Fibroblast of skin of scalp (primary cell): ENCODE measurements at regions not wholly inside any gene's neighbourhood (a gene's known extent, or its start where the extent isn't known, plus 50 kb on each side); places are given as distances from the start of the nearest gene placed in this dataset.
A peak's percentile ranks its signal among the peaks of the same experiment; 100 is the strongest.
"Not testable (repeated sequence)": the region's sequence is repeated elsewhere in the genome, so short reads cannot be mapped to it uniquely, and the experiment has no call there.

Experiments
- DNase-seq: peaks from one replicate; pipeline ENCODE4 v3.0.0-alpha.2; 2013

DNA sequence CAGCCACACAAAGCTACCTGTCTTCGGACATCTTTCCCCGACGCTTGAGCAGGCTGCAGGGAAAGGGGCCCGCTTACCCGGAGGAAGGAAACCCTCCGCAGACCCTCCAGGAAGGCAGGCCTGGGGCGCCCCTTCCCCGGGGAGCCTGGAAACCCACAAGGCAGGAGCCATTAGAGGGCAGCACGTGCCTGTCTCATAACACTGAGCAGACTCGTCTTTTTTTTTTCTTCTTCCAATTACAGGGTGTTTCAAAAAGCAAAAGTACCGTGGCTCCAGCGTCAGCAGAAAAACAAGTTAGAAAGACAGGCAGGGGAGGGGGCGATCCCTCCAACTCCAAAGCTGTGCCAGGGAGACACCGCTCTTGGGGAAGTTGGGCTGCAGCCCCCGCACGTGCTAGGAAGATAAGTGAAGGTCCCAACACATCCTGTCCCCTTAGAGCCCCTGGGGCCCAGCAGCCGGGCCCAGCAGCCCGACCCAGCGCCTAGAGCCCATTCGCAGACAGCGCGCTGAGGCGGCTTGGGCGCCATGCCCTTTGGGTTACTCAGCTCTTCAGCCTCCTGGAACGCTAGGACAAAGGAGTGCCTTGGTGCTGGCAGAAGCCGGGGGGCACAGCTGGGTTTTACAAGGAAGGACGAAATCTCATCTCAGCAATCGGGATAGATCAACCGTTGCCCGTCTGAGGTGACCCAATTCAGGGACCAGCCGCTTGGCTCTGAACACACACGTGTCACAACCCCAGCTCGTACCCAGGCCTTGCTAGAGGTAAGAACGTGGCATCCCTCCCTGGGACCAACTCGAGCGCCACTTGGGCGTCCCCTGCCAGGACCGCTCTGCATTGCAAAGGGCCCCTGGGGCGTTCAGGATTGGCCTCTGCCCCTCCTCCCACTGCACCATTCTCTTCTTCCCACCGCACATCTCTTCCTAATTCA is 136.3 kb downstream of the LY86 start:
- peak; percentile 79 for DNase-seq

DNA sequence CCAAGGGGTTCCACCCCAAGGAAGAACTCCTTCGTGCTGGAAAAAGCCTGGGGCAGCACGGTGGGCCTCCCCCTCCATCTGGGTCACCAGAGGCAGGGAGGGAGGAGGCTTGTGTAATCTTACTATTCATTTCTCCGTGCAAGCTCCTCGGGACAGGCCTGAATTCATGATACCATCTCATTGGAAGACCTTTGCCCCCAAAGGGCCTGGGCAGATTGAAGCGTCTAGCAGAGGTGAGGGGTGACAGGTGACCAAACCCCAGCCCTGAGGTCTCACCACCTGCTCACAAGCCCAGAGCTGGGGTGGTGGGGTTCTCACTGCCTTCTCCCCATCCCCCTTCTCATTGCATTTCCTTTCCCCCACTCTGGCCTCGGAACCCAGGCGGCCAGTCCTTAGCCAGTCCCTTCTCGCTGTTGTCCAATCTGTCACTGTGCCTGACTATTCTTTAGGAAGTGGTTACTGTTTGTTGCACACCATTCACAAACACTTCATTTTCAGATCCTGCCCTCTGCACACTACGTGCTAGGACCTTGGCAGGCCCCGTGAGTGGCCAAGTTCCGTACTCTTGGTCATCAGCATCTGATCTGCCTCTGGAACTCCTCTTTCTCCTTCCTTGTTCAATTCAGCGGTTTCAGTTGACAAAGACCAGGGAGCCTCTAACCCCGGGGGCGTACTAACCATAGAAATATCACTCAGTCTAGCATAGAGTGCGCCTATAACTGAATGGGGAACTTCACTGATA is 137.1 kb downstream of the LY86 start:
- no peak for DNase-seq

DNA sequence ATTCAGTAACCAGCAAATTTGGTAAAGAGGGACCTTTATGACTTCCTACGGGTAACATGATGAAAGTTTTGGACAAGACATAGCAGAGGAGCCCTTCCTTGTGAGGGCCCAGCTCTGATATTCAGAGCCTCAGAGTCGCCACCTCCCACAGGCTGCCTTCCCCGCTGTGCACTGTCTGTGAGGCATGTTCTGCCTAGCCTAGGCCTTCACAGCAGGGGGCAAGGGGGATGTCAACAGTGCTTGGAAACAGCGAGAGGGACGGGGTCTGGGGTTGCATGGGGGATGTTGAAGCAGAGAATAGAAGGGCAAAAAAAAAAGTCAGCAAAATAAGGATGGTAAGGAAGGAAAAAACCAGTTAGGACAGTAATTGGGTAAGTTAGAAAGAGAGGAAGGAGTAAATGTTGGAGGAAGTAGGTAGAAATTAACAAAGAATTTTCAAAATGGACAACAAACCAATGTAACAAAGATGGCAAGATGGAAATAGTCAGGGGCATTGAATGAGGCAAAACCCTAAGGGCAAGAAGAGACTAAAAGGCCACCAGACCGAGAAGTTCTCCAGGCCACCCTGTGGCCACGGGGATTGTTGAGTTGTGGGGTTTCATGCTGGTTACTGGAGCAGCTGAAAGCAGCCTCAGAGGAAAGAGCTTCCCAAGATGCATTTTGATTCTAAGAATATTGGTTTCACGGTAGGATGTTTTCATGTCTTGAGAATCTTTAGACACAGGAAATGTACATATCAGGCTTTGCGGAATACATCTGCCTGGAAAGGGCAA is 139.8 kb downstream of the LY86 start:
- no peak for DNase-seq

DNA sequence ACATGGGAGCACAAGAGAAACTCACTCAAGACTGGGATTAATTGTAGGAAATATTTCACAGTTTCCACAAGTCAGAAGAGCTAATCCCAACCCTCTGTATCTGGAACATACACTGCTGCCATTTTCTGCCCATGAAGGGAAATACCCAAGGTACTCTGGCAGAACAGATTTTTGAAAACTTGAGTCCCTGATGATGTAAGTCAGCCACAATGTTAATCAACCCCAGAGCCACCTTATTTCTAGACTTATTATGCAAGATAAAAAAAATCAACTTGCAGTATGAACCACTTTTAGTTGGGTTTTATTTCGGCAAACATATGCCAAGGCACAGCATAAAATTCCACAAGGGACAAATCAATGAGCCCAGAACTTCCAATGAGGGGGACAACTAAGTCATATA is 141.5 kb downstream of the LY86 start:
- no peak for DNase-seq

DNA sequence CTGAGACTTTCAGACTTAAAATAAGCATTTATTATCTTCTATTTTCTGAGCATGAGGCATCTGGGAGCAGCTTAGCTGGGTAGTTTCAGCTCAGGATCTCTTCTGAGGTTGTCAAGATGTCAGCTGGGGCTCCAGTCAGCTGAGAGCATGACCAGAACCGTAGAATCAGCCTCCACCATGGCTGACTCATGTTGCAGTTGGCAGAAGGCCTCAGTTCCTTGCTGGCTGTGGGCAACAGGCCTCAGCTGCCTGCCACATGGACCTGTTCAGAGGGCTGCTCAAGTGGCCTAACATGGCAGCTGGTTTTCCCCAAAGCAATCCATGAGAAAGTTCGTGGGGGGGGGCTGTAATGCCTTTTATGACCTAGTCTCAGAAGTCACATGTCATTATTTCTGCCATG is 142.3 kb downstream of the LY86 start:
- DNase-seq, result peak; percentile 82

DNA sequence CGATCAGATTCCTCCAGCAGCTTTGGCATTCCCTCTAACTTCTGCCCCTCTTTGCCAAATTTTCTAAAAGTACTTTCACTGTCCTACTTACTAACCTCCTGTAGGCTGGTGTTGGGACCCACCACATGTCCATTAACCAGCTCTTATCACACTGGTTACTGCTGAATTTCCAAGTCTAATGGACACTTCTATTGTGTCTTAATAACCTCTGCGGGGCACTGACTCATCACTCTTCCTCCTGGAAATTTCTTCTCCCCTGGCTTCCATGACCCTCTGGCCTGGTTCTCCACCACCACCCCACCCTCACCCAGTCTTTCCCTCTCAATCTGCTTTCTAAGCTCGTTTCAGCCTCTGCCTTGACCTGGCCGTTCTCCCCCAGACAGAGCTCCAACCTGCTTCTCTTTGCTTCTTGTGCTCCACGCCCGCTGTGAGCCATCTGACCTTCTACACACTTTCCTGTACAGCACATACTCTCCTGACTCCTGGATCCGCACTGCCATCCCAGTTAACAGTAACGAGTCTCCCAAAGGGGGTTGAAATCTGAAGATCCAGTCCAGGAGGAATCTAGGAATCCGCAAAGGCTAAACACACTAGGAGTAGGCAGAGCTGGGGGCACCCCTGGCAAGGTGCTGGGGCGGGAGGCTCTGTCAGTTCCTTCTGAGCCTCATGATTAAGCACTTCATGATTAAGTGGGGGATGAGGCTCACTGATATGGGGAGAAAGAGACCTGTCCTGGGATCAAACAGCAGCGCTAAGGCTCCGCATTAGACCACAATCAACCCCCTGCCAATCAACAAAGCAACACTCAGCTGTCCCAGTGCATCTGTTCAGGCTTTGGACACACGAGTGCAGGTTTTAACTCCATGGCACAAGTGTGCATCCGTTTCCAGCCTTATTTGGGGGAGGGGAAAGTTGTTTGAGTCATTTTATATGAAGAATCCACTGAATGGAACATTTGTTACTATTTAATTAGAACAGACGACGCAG is 146.3 kb downstream of the LY86 start:
- no peak for DNase-seq

DNA sequence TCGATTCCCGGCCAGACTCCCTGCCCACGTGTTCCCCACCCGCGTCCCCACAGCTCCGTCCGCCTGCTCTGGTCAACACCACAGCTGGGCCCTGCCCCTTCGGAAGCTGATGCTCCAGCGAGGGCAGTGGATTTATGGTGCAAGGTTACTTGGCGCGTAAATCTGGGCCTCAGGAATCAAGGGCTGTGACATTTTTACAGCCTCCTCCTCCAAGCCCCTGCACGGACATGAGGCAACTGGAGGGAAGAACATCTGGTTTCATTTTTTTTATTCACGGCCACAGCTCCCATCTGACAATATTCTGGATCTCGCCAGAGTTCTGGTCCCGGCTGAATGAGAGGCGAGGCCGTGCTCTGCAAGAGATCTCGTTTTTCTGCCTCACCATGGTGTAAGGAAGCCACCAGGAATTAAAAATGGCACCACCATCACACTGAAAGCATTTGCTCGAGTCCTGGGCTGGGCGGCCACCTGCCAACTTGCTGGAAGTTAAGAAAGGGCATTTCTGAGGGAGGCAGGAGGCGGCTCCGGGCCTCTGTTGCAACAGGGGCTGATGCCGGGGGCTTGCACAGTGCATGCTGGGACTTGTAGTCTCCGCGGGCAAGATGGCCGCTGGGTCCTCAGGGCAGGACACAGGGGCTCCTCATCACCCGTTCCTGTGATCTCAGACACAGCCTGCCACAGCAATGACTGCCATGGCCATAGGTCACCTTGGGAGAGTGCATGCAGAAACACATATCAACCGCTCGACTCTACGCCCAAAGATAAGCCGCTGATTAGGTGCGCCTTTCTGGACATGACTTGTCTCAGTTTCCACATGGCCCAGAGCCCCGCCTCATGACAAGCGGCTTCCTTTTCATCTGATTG is 148.5 kb downstream of the LY86 start:
- peak; percentile 53 for DNase-seq

DNA sequence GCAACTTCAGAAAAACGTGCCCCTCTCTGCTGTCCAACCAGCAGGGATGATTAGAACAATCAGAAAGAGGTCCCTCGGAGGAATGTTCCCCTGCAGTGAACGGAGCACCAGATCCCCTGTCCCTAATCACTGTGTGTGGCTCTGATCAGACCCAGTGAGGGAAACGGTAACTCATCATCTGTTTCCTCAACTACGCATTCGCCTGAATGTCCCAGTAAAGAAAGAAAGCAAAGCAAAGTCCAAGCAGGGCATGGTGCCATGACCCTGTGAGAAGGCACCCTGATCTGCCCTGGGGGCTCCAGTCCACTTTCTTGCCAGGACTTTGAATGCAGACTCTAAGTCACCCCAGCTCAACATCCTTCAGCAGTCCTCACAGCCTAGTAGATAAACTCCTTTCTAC is 149.2 kb downstream of the LY86 start:
- DNase-seq, result no peak

DNA sequence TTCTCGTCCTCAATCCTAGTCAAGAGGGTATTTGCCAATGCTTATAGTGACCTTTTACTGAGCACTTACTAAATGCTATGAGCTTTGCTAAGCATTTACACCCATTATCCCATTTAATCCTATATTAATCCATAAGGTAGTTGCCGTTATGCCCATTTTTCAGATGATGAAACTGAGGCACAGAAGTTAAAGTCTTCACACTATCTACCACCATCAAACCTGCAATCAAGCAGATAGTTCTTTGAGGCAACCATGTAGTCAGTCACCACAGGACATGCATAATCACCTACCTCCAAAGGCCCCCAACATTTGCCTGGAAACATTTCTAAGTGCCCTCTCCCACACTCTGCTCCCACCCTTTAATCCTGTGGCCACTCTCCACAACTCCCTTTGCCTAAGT is 149.6 kb downstream of the LY86 start:
- DNase-seq, result no peak

DNA sequence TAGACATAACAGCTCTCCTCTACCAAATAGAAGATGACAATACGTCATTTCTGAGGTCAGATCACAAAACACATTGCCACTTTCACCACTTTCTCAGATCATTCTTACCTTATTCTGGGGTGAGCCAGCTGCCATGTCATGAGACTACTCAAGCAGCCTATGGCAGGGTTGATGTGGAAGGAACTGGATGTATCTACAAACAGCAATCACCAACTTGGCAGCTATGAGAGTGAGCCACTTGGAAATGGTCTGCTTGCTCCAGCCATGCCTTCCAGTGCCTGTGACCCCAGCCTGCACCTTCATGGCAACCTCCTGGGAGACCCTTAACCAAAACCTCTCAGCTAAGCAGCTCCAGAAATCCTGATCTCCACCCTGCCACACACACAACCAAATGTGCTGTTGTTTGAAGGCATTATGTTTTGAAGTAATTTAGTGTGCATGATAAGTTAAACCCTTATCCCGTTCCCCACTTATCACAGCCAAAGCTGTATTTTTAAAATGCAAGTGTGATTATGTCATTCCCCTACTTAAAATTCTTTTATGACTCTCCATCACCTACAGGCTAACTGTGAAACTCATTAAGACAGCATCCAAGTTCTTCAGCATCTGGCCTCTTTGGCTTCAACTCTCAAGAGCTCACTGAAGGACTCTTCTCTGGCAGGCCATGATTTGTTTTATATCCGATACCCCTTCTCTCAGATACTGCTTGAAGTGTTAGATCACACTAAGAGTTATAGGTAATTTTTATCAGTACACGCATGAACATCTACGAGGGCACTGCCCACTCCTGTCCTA is 150.6 kb downstream of the LY86 start:
- DNase-seq, result no peak

DNA sequence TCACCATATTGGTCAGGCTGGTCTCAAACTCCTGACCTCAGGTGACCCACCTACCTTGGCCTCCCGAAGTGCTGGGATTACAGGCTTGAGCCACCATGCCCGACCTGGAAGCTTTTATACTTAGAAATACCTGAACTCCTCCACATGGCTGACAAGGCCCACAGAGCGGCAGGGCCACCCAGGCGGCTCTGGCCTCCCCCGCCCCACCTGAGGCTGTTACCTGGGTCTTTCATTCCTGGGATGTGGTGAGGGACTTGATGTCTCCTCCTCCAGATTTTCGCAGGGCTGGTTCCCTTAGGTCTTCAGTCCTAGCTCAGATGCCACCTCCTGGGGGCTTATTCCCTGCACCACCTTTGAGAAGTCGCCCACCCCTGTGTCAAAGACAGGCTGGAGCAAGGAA is 152.1 kb downstream of the LY86 start:
- DNase-seq, result no peak

DNA sequence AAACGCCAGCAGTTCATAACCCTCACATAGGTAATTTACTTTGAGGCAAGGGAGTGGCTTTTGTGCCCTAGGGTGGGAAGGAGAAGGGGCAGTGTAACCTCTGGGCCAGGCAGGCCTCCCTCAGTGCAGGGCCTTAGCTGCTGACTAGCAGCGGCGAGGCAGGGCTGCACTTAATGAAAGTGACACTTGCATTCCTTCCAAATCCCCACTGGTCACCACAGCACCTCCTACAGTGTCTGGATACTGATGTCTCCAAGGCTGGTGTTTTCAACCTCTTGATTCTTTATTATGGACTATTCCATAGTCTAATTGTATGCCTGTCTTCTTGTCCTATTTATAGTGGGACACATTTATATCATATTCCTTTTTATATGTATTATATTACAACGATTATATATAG is 152.7 kb downstream of the LY86 start:
- DNase-seq, result no peak

DNA sequence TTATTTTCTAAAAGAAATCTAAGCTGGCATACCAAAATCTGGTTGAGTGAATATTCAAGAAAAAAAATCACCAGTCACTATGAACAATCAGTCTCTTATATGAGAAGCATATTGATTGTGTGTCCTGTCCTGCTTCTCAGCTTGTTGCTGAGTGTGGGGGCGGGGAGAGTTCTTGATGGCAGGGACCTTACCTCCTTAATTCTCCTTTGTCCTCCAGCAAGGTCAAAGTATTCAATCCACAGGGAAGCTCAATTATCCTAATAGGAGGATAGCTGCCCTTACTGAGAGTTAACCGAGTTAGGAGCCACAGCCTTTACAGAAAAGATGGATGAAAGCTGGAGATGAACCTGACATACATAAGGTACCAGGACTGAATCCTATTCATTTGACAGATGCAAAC is 154.0 kb downstream of the LY86 start:
- no peak for DNase-seq

DNA sequence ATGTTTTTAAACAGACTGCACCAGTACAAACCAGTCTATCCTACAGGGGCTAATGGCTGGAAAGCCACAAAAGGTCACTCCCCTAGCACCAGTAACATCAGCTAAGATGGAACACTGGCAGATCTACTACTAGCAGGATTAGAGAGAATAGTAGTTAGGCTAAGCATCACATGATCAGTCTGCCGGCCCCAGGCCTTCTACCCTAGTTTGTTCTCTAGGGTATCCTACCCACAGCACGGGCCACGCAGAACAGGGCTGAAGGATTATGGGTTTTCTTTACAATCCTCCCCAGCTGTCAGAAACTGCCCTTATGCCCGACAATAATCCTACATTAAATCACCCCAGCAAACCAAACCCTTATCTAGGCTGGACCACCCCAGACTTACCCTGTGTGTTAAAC is 156.0 kb downstream of the LY86 start:
- no peak for DNase-seq

DNA sequence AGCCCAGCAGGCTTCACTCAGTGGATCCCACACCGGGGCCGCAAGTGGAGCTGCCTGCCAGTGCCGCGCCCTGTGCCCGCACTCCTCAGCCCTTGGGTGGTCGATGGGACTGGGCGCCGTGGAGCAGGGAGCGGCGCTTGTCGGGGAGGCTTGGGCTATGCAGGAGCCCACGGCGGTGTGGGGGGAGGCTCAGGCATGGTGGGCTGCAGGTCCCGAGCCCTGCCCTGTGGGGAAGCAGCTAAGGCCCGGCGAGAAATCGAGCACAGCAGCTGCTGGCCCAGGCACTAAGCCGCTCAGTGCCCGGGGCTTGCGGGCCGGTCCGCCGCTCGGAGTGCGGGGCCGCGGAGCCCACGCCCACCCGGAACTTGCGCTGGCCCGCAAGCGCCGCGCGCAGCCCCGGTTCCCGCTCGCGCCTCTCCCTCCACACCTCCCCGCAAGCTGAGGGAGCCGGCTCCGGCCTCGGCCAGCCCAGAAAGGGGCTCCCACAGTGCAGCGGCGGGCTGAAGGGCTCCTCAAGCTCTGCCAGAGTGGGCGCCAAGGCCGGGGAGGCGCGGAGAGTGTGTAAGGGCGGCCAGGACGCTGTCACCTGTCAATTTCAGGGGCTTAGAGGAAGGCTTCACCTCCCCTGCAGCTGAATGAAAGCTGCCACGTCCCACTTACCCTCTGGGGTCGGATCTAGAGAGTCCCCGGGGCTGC is 157.3 kb downstream of the LY86 start:
- not testable (repeated sequence) for DNase-seq

DNA sequence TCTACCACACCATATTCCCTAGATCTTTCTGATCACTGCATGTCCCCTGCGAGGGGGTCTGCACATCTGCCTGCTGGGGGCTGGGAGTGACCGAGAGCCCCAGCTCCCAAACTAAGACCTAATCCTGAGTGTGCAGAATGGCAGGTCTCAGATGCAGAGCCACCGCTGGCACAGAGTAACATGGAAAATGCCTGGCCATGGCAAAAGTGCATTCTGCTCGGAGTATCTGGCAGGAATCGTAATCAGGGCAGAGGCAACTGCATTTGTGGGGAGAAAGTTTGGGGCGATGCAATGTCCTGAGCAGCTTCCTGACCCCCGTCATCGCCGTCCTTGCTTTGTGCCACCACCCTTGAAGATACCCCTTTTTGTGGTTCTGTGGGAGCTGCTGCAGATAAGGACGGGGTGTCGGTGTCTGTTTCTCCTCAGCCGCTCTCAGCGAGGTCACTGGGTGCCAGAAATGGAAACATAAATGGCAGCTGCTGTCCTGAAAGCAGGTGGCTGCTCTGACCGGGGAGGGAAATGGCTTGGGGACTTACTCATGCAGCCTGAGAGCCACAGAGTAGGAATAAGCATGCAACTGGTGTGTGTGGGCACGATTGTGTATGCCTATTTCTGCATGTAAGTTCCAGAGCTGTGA is 157.9 kb downstream of the LY86 start:
- no peak for DNase-seq

DNA sequence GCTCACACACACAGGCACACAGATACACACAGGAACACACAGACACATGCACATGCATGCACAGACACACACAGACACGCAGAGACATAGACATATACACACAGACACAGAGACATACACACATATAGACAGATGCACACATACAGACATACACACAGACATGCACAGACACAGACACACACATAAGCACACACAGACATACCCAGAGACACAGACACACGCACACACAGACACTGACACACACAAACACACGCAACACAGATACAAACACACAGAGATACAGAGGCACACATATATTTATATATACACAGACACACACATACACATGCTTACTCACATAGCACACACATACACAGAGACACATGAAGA is 158.4 kb downstream of the LY86 start:
- no peak for DNase-seq

DNA sequence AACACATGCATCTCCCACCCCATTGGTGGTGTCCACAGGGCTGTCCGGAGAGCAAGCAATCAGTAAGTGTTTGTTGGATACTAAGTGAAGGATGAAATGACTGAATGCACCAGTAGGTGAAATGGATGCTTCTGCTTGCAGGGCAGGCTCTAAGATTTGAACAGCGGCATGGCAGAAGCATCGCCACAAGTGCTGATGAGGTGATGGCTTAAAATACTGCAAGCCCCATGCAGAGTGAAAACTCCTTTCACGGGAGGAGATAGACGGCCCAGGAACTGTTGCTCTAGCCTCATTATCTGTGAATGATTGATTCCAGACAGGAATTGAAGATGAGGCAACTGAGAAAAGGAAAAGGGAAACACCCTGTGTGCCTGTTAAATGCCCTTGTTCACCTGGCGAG is 158.9 kb downstream of the LY86 start:
- no peak for DNase-seq

DNA sequence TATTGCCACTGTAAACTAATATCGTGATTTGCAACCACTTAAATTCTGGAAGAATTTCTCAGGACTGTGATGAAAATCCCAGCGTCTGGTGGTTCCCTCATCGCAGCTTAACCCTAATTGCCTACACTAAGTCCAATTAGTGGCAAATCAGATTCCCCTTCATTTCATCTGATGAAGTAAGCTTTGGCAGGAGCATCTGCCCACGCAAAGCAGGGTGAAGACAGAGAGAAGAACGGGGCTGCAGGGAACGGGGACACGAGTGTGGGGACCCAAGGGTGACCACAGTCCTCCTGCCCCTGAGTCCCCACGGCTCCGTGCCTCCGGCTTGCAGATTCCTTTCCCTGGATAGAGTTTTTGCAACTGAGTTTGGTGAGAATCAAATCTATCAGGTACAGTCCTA is 159.5 kb downstream of the LY86 start:
- no peak for DNase-seq
